Mucosa of rectum (tissue), 2 donors: ENCODE measurements at regions not wholly inside any gene's neighbourhood (a gene's known extent, or its start where the extent isn't known, plus 50 kb on each side); places are given as distances from the start of the nearest gene placed in this dataset.

Experiments
- H3K27ac ChIP-seq, 2 donors: one replicate each; pipeline ENCODE4 v1.7.0; 2013; ENCODE audit warnings: inconsistent platforms in 2 of 2, low read depth in 2 of 2, low read length in 2 of 2
- H3K27me3 ChIP-seq, 2 donors: one replicate each; pipeline ENCODE4 v1.7.0; 2013; ENCODE audit warnings: low read length in 2 of 2; ENCODE audit not compliant: control insufficient read depth in 2 of 2, insufficient read depth in 2 of 2
- H3K36me3 ChIP-seq, 2 donors: one replicate each; pipeline ENCODE4 v1.7.0; 2013; ENCODE audit warnings: low read length in 2 of 2; ENCODE audit not compliant: control insufficient read depth in 2 of 2, insufficient read depth in 2 of 2
- H3K4me1 ChIP-seq, 2 donors: one replicate each; pipeline ENCODE4 v1.7.0; 2013; ENCODE audit warnings: low read length in 2 of 2, mild to moderate bottlenecking in 1 of 2; ENCODE audit not compliant: control insufficient read depth in 2 of 2, insufficient read depth in 2 of 2
- H3K4me3 ChIP-seq, 2 donors: one replicate each; pipeline ENCODE4 v1.7.0; 2013; ENCODE audit warnings: low read length in 2 of 2
- H3K9ac ChIP-seq, 2 donors: one replicate each; pipeline ENCODE4 v1.7.0; 2013; ENCODE audit warnings: low read length in 2 of 2, low read depth in 1 of 2, mild to moderate bottlenecking in 1 of 2
- H3K9me3 ChIP-seq, 2 donors: one replicate each; pipeline ENCODE4 v1.7.0; 2013; ENCODE audit warnings: low read length in 2 of 2; ENCODE audit not compliant: control insufficient read depth in 2 of 2
- donor health status: healthy.
- donor health status: Normal muscosa, but diverticular disease.

- Histone ChIP-seq H3K27me3 (no peaks in the 10 kb centered on the region), H3K36me3 (no peaks in the 10 kb centered on the region), H3K9me3 (no peaks in the 10 kb centered on the region), H3K4me3 (no peak overlapping the region), H3K9ac (no peak overlapping the region), H3K4me1 (no peaks in the 10 kb centered on the region), H3K27ac (no peak overlapping the region)
Observed at GRCh38 chr9:581673-582497, 259.6 kb upstream of the DMRT1 start.

- Histone ChIP-seq H3K4me1 (no peaks in the 10 kb centered on the region), H3K36me3 (no peaks in the 10 kb centered on the region), H3K27me3 (no peaks in the 10 kb centered on the region), H3K27ac (no peak overlapping the region), H3K9me3 (no peaks in the 10 kb centered on the region), H3K9ac (no peak overlapping the region), H3K4me3 (no peak overlapping the region)
Observed at GRCh38 chr9:582775-583174, 258.7 kb upstream of the DMRT1 start.

- Histone ChIP-seq H3K9ac (no peak overlapping the region), H3K36me3 (no peaks in the 10 kb centered on the region), H3K4me1 (peaks cover 0 to 4% of the 10 kb centered on the region in 2 donors), H3K27me3 (no peaks in the 10 kb centered on the region), H3K27ac (no peak overlapping the region), H3K9me3 (no peaks in the 10 kb centered on the region), H3K4me3 (no peak overlapping the region)
Observed at GRCh38 chr9:587527-587926, 254.0 kb upstream of the DMRT1 start.

- Histone ChIP-seq H3K27me3 (no peaks in the 10 kb centered on the region), H3K27ac (no peak overlapping the region), H3K4me1 (peaks cover 0 to 4% of the 10 kb centered on the region in 2 donors), H3K36me3 (no peaks in the 10 kb centered on the region), H3K9ac (no peak overlapping the region), H3K9me3 (peaks cover 0 to 2% of the 10 kb centered on the region in 2 donors), H3K4me3 (no peak overlapping the region)
Observed at GRCh38 chr9:588981-589380, 252.5 kb upstream of the DMRT1 start.

GRCh38 chr9:589723-590122, 251.8 kb upstream of the DMRT1 start:
- Histone ChIP-seq H3K9me3 (peaks cover 0 to 2% of the 10 kb centered on the region in 2 donors), H3K9ac (no peak overlapping the region), H3K27ac (no peak overlapping the region), H3K4me3 (no peak overlapping the region), H3K27me3 (no peaks in the 10 kb centered on the region), H3K4me1 (peaks cover 0 to 4% of the 10 kb centered on the region in 2 donors), H3K36me3 (no peaks in the 10 kb centered on the region)

- Histone ChIP-seq H3K9ac (no peak overlapping the region), H3K4me1 (peaks cover 0 to 4% of the 10 kb centered on the region in 2 donors), H3K27me3 (no peaks in the 10 kb centered on the region), H3K9me3 (peaks cover 0 to 2% of the 10 kb centered on the region in 2 donors), H3K36me3 (no peaks in the 10 kb centered on the region), H3K27ac (peak overlapping the region; percentile 27 to 37), H3K4me3 (no peak overlapping the region)
Observed at GRCh38 chr9:591292-591691, 250.2 kb upstream of the DMRT1 start.

- no peaks in the 10 kb centered on the region for H3K27me3 ChIP-seq
- no peak overlapping the region for H3K9ac ChIP-seq
- peaks cover 0 to 4% of the 10 kb centered on the region in 2 donors for H3K4me1 ChIP-seq
- H3K27ac ChIP-seq: peak overlapping the region in 1 of 2 donors; percentile 37
- no peaks in the 10 kb centered on the region for H3K36me3 ChIP-seq
- H3K4me3 ChIP-seq: no peak overlapping the region
- peaks cover 0 to 2% of the 10 kb centered on the region in 2 donors for H3K9me3 ChIP-seq
Observed at GRCh38 chr9:592225-592624, 249.3 kb upstream of the DMRT1 start.

- no peaks in the 10 kb centered on the region for H3K36me3 ChIP-seq
- H3K4me1 ChIP-seq: peaks cover 0 to 4% of the 10 kb centered on the region in 2 donors
- no peak overlapping the region for H3K27ac ChIP-seq
Observed at GRCh38 chr9:592733-593132, 248.8 kb upstream of the DMRT1 start.

GRCh38 chr9:593809-594208, 247.7 kb upstream of the DMRT1 start:
- H3K27ac ChIP-seq: no peak overlapping the region
- peaks cover 0 to 4% of the 10 kb centered on the region in 2 donors for H3K4me1 ChIP-seq
- no peak overlapping the region for H3K4me3 ChIP-seq
- no peak overlapping the region for H3K9ac ChIP-seq
- H3K27me3 ChIP-seq: no peaks in the 10 kb centered on the region
- H3K9me3 ChIP-seq: peaks cover 0 to 2% of the 10 kb centered on the region in 2 donors
- H3K36me3 ChIP-seq: no peaks in the 10 kb centered on the region

More at GRCh38 chr9:592733-593132, 248.8 kb upstream of the DMRT1 start:
- Histone ChIP-seq H3K4me3 (no peak overlapping the region), H3K27me3 (no peaks in the 10 kb centered on the region), H3K9me3 (peaks cover 0 to 2% of the 10 kb centered on the region in 2 donors), H3K9ac (no peak overlapping the region)

- H3K9ac ChIP-seq: no peak overlapping the region
- H3K27ac ChIP-seq: no peak overlapping the region
- H3K36me3 ChIP-seq: no peaks in the 10 kb centered on the region
- peaks cover 0 to 2% of the 10 kb centered on the region in 2 donors for H3K9me3 ChIP-seq
- no peak overlapping the region for H3K4me3 ChIP-seq
- H3K27me3 ChIP-seq: no peaks in the 10 kb centered on the region
- no peaks in the 10 kb centered on the region for H3K4me1 ChIP-seq
Observed at GRCh38 chr9:596703-597102, 244.8 kb upstream of the DMRT1 start.
